ENCODE measurements at regions not wholly inside any gene's neighbourhood (a gene's known extent, or its start where the extent isn't known, plus 50 kb on each side); places are given as distances from the start of the nearest gene placed in this dataset.

GRCh38 chr15:38002883-38003477 is 68.5 kb downstream of the TMCO5A start:
- peak; percentile 79 for TF ChIP-seq CTCF (IDR thresholded peaks at IDR 0.05; ENCODE audit: low read depth, low read length, missing control alignments)

GRCh38 chr15:38004218-38004861 is 69.9 kb downstream of the TMCO5A start:
- H3K4me3 ChIP-seq (replicated peaks; ENCODE audit: low read depth, low read length): no peak overlapping the region
- no peak for TF ChIP-seq CTCF (IDR thresholded peaks at IDR 0.05; ENCODE audit: low read depth, low read length, missing control alignments)
- DNase-seq (ENCODE audit: extremely low read depth, low read depth): no peak

More at GRCh38 chr15:38002883-38003477, 68.5 kb downstream of the TMCO5A start:
- peak; percentile 65 for DNase-seq (ENCODE audit: extremely low read depth, low read depth)
- no peak overlapping the region for H3K4me3 ChIP-seq (replicated peaks; ENCODE audit: low read depth, low read length)

GRCh38 chr15:38005953-38006808 is 71.7 kb downstream of the TMCO5A start:
- no peak for DNase-seq (ENCODE audit: extremely low read depth, low read depth)
- TF ChIP-seq CTCF (IDR thresholded peaks at IDR 0.05; ENCODE audit: low read depth, low read length, missing control alignments): no peak
- H3K4me3 ChIP-seq (replicated peaks; ENCODE audit: low read depth, low read length): no peak overlapping the region

GRCh38 chr15:38010395-38010794 is 76.0 kb downstream of the TMCO5A start:
- peak; percentile 54 for TF ChIP-seq CTCF (IDR thresholded peaks at IDR 0.05; ENCODE audit: low read depth, low read length, missing control alignments)
- DNase-seq (ENCODE audit: extremely low read depth, low read depth): peak; percentile 72

GRCh38 chr15:38012894-38013293 is 78.5 kb downstream of the TMCO5A start:
- no peak for DNase-seq (ENCODE audit: extremely low read depth, low read depth)
- no peak overlapping the region for H3K4me3 ChIP-seq (replicated peaks; ENCODE audit: low read depth, low read length)
- no peak for TF ChIP-seq CTCF (IDR thresholded peaks at IDR 0.05; ENCODE audit: low read depth, low read length, missing control alignments)

More at GRCh38 chr15:38010395-38010794, 76.0 kb downstream of the TMCO5A start:
- H3K4me3 ChIP-seq (replicated peaks; ENCODE audit: low read depth, low read length): no peak overlapping the region

DNA sequence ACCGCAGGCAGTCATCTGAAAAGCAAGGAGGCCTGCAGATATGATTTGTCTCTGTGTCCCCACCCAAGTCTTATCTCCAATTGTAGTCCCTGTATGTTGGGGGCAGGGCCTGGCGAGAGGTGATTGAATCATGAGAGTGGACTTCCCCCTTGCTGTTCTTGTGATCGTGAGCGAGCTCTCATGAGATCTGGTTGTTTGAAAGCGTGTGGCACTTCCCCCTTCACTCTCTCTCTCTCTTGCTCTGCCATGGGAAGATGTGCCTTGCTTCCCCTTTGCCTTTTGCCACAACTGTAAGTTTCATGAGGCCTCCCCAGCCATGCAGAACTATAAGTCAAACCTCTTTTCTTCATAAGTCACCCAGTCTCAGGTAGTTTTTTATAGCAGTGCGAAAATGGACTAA is 83.3 kb downstream of the TMCO5A start:
- H3K4me3 ChIP-seq (replicated peaks; ENCODE audit: low read depth, low read length): no peak overlapping the region
- no peak for TF ChIP-seq CTCF (IDR thresholded peaks at IDR 0.05; ENCODE audit: low read depth, low read length, missing control alignments)
- no peak for DNase-seq (ENCODE audit: extremely low read depth, low read depth)
